ENCODE measurements at regions not wholly inside any gene's neighbourhood (a gene's known extent, or its start where the extent isn't known, plus 50 kb on each side); places are given as distances from the start of the nearest gene placed in this dataset.

GRCh38 chr14:22012452-22012851, 338.8 kb upstream of the OR4E1 start:
- no peak for TF ChIP-seq CTCF (optimal IDR thresholded peaks at IDR 0.05 in 1 of 3, IDR thresholded peaks at IDR 0.05 in 1 of 3, conservative IDR thresholded peaks at IDR 0.05 in 1 of 3; ENCODE audit: extremely low read depth in 1 of 3, insufficient read depth in 2 of 3, low read length in 3 of 3)
- TF ChIP-seq EZH2 (IDR thresholded peaks at IDR 0.05; ENCODE audit: low read length), result no peak
